Glomerular endothelial cell (primary cell): ENCODE measurements at regions not wholly inside any gene's neighbourhood (a gene's known extent, or its start where the extent isn't known, plus 50 kb on each side); places are given as distances from the start of the nearest gene placed in this dataset.
"Not testable (repeated sequence)": the region's sequence is repeated elsewhere in the genome, so short reads cannot be mapped to it uniquely, and the experiment has no call there.

Experiments used
- DNase-seq: peaks from one replicate; pipeline ENCODE4 v3.0.0-alpha.2; 2011; ENCODE audit warnings: low read depth, low spot score; ENCODE audit errors: extremely low read depth

GRCh38 chr7:113179313-113179712 lies 61.0 kb upstream of the SMIM30 start:
- DNase-seq, result no peak

- DNase-seq, result no peak
These were observed 58.5 kb upstream of the SMIM30 start for GRCh38 chr7:113176836-113177235.

GRCh38 chr7:113176180-113176579 lies 57.8 kb upstream of the SMIM30 start:
- DNase-seq, result not testable (repeated sequence)

GRCh38 chr7:113175525-113176104 lies 57.3 kb upstream of the SMIM30 start:
- no peak for DNase-seq

GRCh38 chr7:113172726-113173125 lies 54.4 kb upstream of the SMIM30 start:
- no peak for DNase-seq

- no peak for DNase-seq
These were observed 52.2 kb upstream of the SMIM30 start for GRCh38 chr7:113170591-113170990.
